WI38 (cell line): ENCODE measurements at regions not wholly inside any gene's neighbourhood (a gene's known extent, or its start where the extent isn't known, plus 50 kb on each side); places are given as distances from the start of the nearest gene placed in this dataset.

Experiments
- H3K4me3 ChIP-seq: 2 replicates; pipeline ENCODE4 v1.5.1; 2011; ENCODE audit warnings: low read depth, mild to moderate bottlenecking, control low read depth, low read length
- CTCF ChIP-seq: IDR thresholded peaks from 2 replicates; pipeline ENCODE4 v1.5.1; 2012; ENCODE audit warnings: low read depth, mild to moderate bottlenecking, control low read depth, low read length

- TF ChIP-seq CTCF, result no peak
- H3K4me3 ChIP-seq, result no peak overlapping the region
Observed at GRCh38 chr2:163373496-163373895, 362.3 kb downstream of the FIGN start.

GRCh38 chr2:163370169-163370886 is 365.5 kb downstream of the FIGN start:
- no peak for TF ChIP-seq CTCF
- no peak overlapping the region for H3K4me3 ChIP-seq

- no peak overlapping the region for H3K4me3 ChIP-seq
- TF ChIP-seq CTCF, result no peak
Observed at GRCh38 chr2:163369111-163369510, 366.7 kb downstream of the FIGN start.

- no peak overlapping the region for H3K4me3 ChIP-seq
- TF ChIP-seq CTCF, result no peak
Observed at GRCh38 chr2:163368655-163369054, 367.2 kb downstream of the FIGN start.

- TF ChIP-seq CTCF, result no peak
- H3K4me3 ChIP-seq, result no peak overlapping the region
Observed at GRCh38 chr2:163367825-163368582, 367.8 kb downstream of the FIGN start.

GRCh38 chr2:163364736-163365135 is 371.1 kb downstream of the FIGN start:
- no peak overlapping the region for H3K4me3 ChIP-seq
- TF ChIP-seq CTCF, result no peak

- no peak overlapping the region for H3K4me3 ChIP-seq
- no peak for TF ChIP-seq CTCF
Observed at GRCh38 chr2:163353551-163353950, 382.3 kb downstream of the FIGN start.
